IPS-20b (cell line): ENCODE measurements at regions not wholly inside any gene's neighbourhood (a gene's known extent, or its start where the extent isn't known, plus 50 kb on each side); places are given as distances from the start of the nearest gene placed in this dataset.

Experiments
- H3K27ac ChIP-seq: one replicate; pipeline ENCODE4 v1.5.1; 2013; ENCODE audit warnings: low read length
- H3K27me3 ChIP-seq: 2 replicates; pipeline ENCODE4 v1.6.1; 2013; ENCODE audit warnings: mild to moderate bottlenecking, low read length, inconsistent platforms; ENCODE audit not compliant: insufficient read depth
- H3K36me3 ChIP-seq: 2 replicates; pipeline ENCODE4 v1.6.1; 2013; ENCODE audit warnings: low read depth, mild to moderate bottlenecking, inconsistent platforms, low read length, moderate library complexity; ENCODE audit not compliant: insufficient read depth
- H3K4me1 ChIP-seq: 2 replicates; pipeline ENCODE4 v1.6.1; 2013; ENCODE audit warnings: mild to moderate bottlenecking, control low read depth, inconsistent platforms, low read length, moderate library complexity; ENCODE audit not compliant: insufficient read depth
- H3K4me3 ChIP-seq: 2 replicates; pipeline ENCODE4 v1.5.1; 2013; ENCODE audit warnings: mild to moderate bottlenecking, low read length, inconsistent platforms
- H3K9ac ChIP-seq: 2 replicates; pipeline ENCODE4 v1.6.1; 2013; ENCODE audit warnings: low read depth, mild to moderate bottlenecking, inconsistent platforms, low read length, moderate library complexity
- H3K9me3 ChIP-seq: 2 replicates; pipeline ENCODE4 v1.6.1; 2013; ENCODE audit warnings: mild to moderate bottlenecking, low read depth, low read length, inconsistent platforms; ENCODE audit not compliant: insufficient read depth

DNA sequence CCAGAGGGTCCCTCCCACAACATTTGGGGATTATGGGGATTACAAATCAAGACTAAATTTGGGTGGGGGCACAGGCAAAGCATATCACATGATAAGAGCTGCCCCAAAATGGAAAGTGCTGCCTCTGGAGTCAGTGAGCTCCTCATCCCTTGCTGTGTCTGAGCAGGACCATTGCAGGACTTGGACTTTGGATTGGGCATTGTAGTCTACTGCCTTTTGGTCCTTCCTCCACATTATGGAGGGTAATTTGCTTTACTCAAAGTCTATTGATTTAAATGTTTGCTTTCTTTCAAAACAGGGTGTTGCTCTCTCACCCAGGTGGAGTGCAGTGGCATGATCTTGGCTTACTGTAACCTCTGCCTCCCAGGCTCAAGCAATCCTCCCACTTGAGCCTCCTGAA lies 106.8 kb upstream of the LDAH start:
- H3K27ac ChIP-seq, result no peak overlapping the region
- H3K27me3 ChIP-seq, result no peaks in the 10 kb centered on the region
- no peak overlapping the region for H3K4me3 ChIP-seq
- no peak overlapping the region for H3K9ac ChIP-seq
- H3K4me1 ChIP-seq, result no peaks in the 10 kb centered on the region
- no peaks in the 10 kb centered on the region for H3K36me3 ChIP-seq
- peaks cover 26% of the 10 kb centered on the region; the same call in 1 of the 2 replicates for H3K9me3 ChIP-seq

GRCh38 chr2:20928617-20929016 lies 105.7 kb upstream of the LDAH start:
- Histone ChIP-seq H3K27ac (no peak overlapping the region), H3K4me1 (no peaks in the 10 kb centered on the region), H3K27me3 (no peaks in the 10 kb centered on the region), H3K36me3 (no peaks in the 10 kb centered on the region), H3K4me3 (no peak overlapping the region), H3K9ac (no peak overlapping the region), H3K9me3 (peaks cover 26% of the 10 kb centered on the region; the same call in 1 of the 2 replicates)

DNA sequence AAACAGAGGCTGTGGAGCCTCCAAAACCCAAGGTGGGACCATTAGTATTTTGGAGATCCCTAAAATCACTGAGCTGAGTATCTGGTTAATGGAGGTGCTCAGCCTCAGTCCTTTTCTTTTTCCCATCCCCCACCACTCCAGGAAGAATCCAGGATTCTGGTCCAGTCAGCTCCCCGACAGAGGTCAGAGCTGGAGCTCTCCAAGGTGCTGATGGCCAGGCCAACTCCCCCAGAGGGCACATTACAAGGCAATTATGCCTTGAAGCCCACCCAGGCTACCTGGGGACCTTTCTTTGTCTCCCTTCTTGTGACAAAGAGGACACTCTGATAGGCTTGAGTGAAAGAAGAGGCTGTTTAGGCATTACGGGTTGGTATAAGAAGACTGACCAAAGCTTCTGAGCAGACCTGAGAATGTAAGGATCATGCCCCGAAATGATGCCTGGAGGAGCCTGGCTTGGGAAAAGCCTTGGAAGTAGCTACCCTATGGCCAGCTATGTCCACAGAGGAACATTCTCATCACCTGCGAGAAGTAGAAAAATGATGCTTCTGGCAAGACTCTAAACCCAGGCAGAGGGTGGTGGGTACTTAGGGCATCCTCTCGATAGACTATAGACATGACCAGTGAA lies 102.5 kb upstream of the LDAH start:
- H3K9ac ChIP-seq, result no peak overlapping the region
- no peak overlapping the region for H3K4me3 ChIP-seq
- no peaks in the 10 kb centered on the region for H3K27me3 ChIP-seq
- H3K4me1 ChIP-seq, result no peaks in the 10 kb centered on the region
- H3K9me3 ChIP-seq, result peaks cover 26% of the 10 kb centered on the region; the same call in 1 of the 2 replicates
- no peaks in the 10 kb centered on the region for H3K36me3 ChIP-seq
- no peak overlapping the region for H3K27ac ChIP-seq

DNA sequence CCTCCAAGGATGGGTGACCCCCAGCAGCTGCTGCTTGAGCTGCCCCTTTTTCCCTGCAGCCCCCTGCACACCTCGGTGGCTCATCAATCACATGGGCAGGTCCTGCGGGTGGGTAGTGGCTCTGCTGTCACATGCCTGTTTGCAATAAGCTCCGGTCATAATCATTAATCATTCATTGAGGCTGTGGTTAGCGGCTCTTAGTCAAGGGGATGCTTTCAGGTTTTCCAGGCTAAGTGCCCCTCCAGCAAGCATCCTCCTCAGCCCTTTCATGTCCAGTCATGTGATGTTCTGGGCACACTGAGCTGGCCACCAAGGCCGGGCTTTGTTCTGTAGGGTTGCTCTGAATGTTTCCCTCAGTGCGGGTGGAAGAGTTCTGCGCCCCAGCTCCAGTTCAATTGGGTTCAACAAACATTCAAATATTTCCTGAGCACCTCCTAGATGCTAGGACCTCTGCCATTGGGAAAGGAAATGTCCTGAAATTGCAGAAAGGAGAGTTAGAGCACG lies 96.4 kb upstream of the LDAH start:
- Histone ChIP-seq H3K9me3 (no peaks in the 10 kb centered on the region), H3K9ac (no peak overlapping the region), H3K27ac (no peak overlapping the region), H3K36me3 (no peaks in the 10 kb centered on the region), H3K27me3 (no peaks in the 10 kb centered on the region), H3K4me1 (no peaks in the 10 kb centered on the region), H3K4me3 (no peak overlapping the region)

DNA sequence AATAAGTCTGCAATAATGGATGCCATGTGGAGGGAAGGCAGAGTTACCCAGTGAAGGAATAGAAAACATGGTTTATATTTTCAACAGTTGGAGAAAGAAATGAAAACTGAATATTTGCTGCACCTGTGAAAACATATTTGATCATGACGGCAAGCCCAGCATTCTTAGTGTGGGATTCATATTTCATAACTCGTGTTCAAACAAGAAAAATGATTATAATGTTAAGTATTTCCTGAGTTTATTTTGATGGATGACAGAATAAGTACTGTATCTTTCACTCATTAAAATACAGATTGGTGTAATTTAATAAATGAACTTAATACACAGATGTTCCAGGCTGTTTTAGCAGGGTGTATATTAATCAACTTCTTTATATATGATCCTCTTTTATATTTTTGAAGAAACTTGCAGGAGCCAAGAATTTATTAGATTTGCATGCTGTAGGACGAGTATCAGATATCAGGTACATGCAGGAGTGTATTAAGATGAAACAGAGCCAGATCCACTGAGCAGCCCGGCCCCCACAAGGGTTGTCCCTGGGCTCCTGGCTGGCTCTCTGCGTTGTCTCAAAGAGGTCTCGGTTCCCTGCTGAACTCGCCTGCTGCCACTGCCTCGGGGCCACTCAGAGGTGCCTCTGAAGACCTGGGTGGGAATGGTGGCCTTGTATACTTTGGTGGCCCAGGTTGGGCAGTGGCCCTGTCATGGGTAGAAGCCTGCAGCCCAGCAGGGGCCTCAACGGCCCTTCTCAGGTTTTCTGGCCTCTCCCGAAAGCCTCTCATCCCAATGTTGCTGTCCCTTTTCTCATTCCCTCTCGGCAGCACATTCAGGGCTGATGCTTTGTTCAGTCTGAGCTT lies 95.0 kb upstream of the LDAH start:
- Histone ChIP-seq H3K4me1 (no peaks in the 10 kb centered on the region), H3K36me3 (no peaks in the 10 kb centered on the region), H3K9me3 (no peaks in the 10 kb centered on the region), H3K27me3 (no peaks in the 10 kb centered on the region), H3K9ac (no peak overlapping the region), H3K4me3 (no peak overlapping the region), H3K27ac (no peak overlapping the region)

GRCh38 chr2:20917287-20917660 lies 94.4 kb upstream of the LDAH start:
- no peaks in the 10 kb centered on the region for H3K9me3 ChIP-seq
- H3K4me1 ChIP-seq, result no peaks in the 10 kb centered on the region
- no peak overlapping the region for H3K27ac ChIP-seq
- no peak overlapping the region for H3K4me3 ChIP-seq
- no peaks in the 10 kb centered on the region for H3K27me3 ChIP-seq
- H3K9ac ChIP-seq, result no peak overlapping the region
- no peaks in the 10 kb centered on the region for H3K36me3 ChIP-seq

- H3K4me3 ChIP-seq, result no peak overlapping the region
- H3K4me1 ChIP-seq, result no peaks in the 10 kb centered on the region
- no peaks in the 10 kb centered on the region for H3K36me3 ChIP-seq
- H3K9me3 ChIP-seq, result no peaks in the 10 kb centered on the region
- H3K27me3 ChIP-seq, result no peaks in the 10 kb centered on the region
- no peak overlapping the region for H3K9ac ChIP-seq
- no peak overlapping the region for H3K27ac ChIP-seq
Measured at GRCh38 chr2:20916604-20917286, 93.8 kb upstream of the LDAH start.

DNA sequence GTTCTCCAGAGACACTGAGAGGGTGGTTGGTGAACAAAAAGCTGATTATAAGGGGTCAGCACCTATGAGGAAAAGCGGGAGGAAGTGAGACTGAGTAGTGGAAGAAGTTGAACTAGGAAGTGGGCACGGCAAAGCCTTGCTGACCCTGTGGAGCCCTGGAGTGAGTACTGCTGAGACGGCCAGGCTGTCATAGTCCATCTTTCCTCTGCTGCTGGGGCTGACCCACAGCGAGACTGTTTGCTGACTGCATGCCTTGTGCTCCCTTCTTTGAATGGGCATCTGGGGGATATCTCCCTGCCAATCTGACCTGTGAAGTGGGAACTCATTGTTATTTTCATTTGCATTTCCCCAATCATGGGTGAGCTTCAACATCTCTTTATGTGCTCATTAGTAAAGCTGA lies 92.4 kb upstream of the LDAH start:
- no peaks in the 10 kb centered on the region for H3K4me1 ChIP-seq
- no peaks in the 10 kb centered on the region for H3K36me3 ChIP-seq
- no peaks in the 10 kb centered on the region for H3K9me3 ChIP-seq
- no peak overlapping the region for H3K4me3 ChIP-seq
- no peaks in the 10 kb centered on the region for H3K27me3 ChIP-seq
- no peak overlapping the region for H3K27ac ChIP-seq
- no peak overlapping the region for H3K9ac ChIP-seq

GRCh38 chr2:20914771-20915170 lies 91.9 kb upstream of the LDAH start:
- no peaks in the 10 kb centered on the region for H3K9me3 ChIP-seq
- H3K36me3 ChIP-seq, result no peaks in the 10 kb centered on the region
- H3K4me1 ChIP-seq, result no peaks in the 10 kb centered on the region
- no peaks in the 10 kb centered on the region for H3K27me3 ChIP-seq
- H3K27ac ChIP-seq, result no peak overlapping the region
- H3K9ac ChIP-seq, result no peak overlapping the region
- no peak overlapping the region for H3K4me3 ChIP-seq

- H3K9ac ChIP-seq, result no peak overlapping the region
- H3K27me3 ChIP-seq, result no peaks in the 10 kb centered on the region
- no peaks in the 10 kb centered on the region for H3K9me3 ChIP-seq
- no peak overlapping the region for H3K27ac ChIP-seq
- H3K4me1 ChIP-seq, result no peaks in the 10 kb centered on the region
- H3K36me3 ChIP-seq, result no peaks in the 10 kb centered on the region
- no peak overlapping the region for H3K4me3 ChIP-seq
Measured at GRCh38 chr2:20914087-20914486, 91.2 kb upstream of the LDAH start.

GRCh38 chr2:20913491-20913890 lies 90.6 kb upstream of the LDAH start:
- Histone ChIP-seq H3K9me3 (no peaks in the 10 kb centered on the region), H3K4me3 (no peak overlapping the region), H3K4me1 (no peaks in the 10 kb centered on the region), H3K27ac (no peak overlapping the region), H3K27me3 (no peaks in the 10 kb centered on the region), H3K36me3 (no peaks in the 10 kb centered on the region), H3K9ac (no peak overlapping the region)
